Breast epithelium (tissue), 3 donors: ENCODE measurements at regions not wholly inside any gene's neighbourhood (a gene's known extent, or its start where the extent isn't known, plus 50 kb on each side); places are given as distances from the start of the nearest gene placed in this dataset.

Source experiments
- POLR2AphosphoS5 ChIP-seq, 3 donors: sonication (generic); formaldehyde crosslinking; IDR thresholded peaks; one replicate each; pipeline ENCODE4 v1.6.1; 2017; ENCODE audit warnings: antibody characterized with exemption in 3 of 3
- TF ChIP-seq, protein P1 (sequence below), 3 donors: fragments of 450-650 bp; IDR thresholded peaks; one replicate each; pipeline ENCODE4 v1.5.1; 2016 to 2017; ENCODE audit warnings: antibody characterized with exemption in 3 of 3, mild to moderate bottlenecking in 3 of 3, moderate library complexity in 3 of 3

DNA sequence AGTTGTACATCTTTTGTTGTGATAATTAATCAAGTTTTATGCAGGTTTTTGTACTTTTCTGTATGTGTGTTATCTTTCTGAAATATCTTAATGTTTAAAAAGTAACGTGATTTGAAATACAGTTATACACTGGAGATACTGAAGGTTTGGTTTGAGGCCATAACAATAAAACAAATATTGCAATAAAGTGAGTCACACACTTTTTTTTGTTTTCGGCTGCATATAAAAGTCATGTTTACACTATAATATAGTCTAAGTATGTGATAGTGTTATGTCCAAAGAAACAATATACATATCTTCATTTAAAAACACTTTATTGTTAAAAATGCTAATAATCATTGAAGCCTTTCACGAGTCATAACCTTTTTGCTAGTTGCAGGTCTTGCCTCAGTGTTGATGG lies 473.1 kb upstream of the GJE1 start:
- TF ChIP-seq POLR2AphosphoS5 (IDR thresholded peaks at IDR 0.05) = no peak
- TF ChIP-seq, protein P1, sequence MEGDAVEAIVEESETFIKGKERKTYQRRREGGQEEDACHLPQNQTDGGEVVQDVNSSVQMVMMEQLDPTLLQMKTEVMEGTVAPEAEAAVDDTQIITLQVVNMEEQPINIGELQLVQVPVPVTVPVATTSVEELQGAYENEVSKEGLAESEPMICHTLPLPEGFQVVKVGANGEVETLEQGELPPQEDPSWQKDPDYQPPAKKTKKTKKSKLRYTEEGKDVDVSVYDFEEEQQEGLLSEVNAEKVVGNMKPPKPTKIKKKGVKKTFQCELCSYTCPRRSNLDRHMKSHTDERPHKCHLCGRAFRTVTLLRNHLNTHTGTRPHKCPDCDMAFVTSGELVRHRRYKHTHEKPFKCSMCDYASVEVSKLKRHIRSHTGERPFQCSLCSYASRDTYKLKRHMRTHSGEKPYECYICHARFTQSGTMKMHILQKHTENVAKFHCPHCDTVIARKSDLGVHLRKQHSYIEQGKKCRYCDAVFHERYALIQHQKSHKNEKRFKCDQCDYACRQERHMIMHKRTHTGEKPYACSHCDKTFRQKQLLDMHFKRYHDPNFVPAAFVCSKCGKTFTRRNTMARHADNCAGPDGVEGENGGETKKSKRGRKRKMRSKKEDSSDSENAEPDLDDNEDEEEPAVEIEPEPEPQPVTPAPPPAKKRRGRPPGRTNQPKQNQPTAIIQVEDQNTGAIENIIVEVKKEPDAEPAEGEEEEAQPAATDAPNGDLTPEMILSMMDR (IDR thresholded peaks at IDR 0.05) = no peak
